Stimulated activated CD4-positive, alpha-beta T cell treated with anti-CD3 and anti-CD28 coated beads, Interleukin-4, amount 100 ng/mL, for 24 hours (primary cell): ENCODE measurements at regions not wholly inside any gene's neighbourhood (a gene's known extent, or its start where the extent isn't known, plus 50 kb on each side); places are given as distances from the start of the nearest gene placed in this dataset.

Experiments
- DNase-seq: peaks from one replicate; pipeline ENCODE4 v3.0.0-alpha.2; 2020

- no peak for DNase-seq
Observed at GRCh38 chr15:46567968-46568367, 933.1 kb downstream of the SQOR start.

DNA sequence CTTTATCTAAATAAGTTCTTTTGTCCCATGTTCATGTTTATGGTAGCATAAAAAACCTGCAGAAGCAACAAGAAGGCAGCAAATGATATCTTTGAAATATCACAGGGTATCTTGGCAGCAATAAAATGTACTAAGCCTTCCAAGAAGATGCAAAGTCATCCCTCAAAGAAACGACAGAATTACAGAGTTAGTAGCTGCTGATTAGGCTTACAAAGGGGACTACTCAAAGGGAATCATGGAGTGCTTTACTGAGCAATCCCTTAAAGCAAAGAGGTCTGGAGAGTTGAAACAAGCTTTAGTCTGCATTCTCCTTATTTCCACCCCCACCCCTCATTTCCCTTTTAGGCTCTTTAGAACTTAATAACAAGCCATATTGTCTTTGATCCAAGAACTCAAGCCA lies 935.0 kb downstream of the SQOR start:
- no peak for DNase-seq

- DNase-seq: no peak
Observed at GRCh38 chr15:46576646-46577395, 942.0 kb downstream of the SQOR start.

DNA sequence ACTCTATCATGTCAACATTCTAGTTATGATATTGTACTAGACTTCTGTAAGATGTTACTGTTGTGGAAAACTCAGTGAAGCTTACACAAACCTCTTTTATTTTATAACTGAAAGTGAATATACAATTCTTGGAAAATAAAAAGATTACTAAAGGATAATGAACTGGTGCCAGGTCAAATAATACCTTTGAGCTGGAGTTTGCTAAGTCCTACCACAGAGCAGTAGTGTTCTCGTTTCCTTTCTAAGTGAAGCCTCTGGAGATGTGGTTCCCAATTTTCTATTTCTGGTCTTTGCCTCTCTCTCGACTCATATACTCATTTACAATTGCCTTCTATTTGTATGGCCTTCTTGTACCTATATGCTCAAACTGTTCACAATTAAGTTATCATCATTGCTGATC lies 942.9 kb downstream of the SQOR start:
- no peak for DNase-seq

GRCh38 chr15:46580487-46580886 lies 945.7 kb downstream of the SQOR start:
- DNase-seq: no peak

GRCh38 chr15:46580924-46581323 lies 946.1 kb downstream of the SQOR start:
- no peak for DNase-seq

DNA sequence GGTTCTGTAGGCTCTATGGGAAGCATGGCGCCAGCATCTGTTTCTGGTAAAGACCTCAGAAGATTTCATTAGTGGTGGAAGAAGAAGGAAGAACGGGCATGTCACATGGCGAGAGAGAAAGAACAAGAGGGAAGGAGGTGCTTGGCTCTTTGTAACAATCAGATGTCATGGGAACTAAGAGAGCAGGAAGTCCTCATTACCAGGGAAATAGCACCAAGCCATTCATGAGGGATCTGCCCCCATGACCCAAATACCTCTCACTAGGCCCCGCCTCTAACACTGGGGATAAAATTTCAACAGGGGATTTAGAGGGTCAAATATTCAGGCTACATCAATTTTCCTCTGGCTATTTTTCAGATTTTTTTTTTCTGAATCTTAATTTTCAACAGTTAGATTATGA lies 954.3 kb downstream of the SQOR start:
- DNase-seq: no peak

DNA sequence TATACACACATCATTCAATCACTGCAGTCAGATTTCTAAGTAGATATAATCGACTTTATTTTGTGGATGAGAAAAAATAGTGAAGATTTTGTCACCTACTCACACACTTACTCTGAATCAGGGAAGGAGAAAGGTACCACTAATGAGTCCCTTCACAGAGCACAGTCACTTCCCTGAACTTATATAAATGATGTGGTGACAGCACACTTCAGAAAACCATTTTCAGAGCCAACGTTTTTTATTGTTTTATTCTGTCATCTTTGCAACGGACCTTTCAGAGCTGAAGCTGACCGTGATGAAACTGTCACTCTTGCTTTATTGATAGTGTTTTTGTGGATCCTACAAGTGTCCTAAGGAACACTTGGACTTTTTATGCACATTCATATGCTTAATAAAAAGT lies 956.6 kb downstream of the SQOR start:
- DNase-seq: no peak

DNA sequence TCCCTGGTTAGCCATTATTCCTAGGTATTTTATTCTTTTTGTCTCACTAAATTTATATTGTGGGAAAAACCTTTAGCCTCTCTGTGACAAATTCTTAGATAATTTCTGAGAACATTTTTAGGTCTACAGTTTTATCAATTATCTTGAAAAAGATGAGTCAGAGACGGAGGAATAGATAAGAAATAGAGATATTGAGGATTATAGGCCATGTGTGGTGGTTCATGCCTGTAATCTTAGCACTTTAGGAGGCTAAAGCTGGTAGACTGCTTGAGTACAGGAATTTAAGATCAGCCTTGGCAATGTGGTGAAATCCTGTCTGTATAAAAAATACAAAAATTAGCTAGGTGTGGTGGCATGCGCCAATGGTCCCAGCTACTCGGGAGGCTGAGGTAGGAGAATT lies 960.2 kb downstream of the SQOR start:
- no peak for DNase-seq

DNA sequence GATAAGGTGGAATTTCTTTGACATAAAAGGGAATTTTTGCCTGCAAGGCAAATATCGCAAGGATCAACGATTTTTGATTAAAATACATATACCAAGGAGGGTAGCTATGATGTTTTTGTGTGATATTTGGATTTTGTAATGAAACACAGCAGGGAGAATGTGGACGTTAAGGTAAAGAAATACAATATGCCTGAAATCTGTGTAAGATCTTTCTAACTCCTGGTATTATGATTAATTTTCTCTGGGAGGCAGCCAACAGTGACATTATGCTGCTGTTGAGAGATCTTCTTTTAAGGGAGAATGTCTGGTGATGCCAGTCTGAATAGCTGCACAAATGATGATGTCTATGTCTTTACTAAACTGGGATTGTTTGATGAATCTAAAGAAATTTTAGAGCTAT lies 972.2 kb downstream of the SQOR start:
- DNase-seq: no peak

DNA sequence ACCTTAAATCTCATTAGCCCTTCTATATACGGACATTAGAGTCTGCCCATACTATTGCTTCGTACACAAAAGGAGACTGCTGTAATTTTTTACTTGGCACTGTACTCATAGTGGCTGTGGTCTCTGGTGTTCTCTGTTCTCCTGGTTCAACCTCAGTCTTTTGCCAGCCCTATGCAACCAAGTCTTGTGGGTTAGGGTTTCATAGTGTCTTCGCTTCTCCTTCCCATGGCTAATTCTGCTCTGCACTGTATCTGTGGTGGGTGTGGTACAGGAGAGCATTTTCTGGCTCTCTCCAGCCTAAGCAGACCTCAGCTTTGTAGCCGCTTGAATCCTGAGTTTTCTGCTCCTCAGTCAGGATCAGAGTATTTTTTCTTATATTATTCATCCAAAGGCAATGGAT lies 981.2 kb downstream of the SQOR start:
- no peak for DNase-seq

- DNase-seq: no peak
Observed at GRCh38 chr15:46617507-46617906, 982.7 kb downstream of the SQOR start.

GRCh38 chr15:46618984-46619383 lies 984.2 kb downstream of the SQOR start:
- DNase-seq: no peak

- no peak for DNase-seq
Observed at GRCh38 chr15:46620392-46621013, 985.7 kb downstream of the SQOR start.

DNA sequence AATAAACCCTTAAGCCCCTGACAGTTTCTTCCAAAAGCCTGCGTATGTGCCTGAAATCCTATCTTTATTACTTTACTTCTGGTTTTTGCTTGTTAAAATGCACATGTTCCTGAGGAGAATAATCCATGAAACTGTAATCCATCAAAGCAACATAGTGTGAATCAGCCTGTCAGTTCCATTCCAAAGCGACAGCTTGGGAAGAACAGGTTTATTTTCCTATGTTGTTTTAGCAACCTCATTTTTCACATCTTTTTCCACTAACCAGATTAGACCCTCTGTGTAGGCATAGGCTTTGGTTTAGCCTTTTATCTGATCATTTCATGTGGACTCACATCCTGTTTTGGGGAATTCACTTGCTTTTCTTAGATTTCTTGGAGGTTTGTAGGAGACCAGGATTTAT lies 988.0 kb downstream of the SQOR start:
- DNase-seq: no peak

GRCh38 chr15:46636206-46636605 lies 1001.4 kb downstream of the SQOR start:
- DNase-seq: no peak

GRCh38 chr15:46644501-46645481 lies 1010.0 kb downstream of the SQOR start:
- DNase-seq: no peak

- DNase-seq: no peak
Observed at GRCh38 chr15:46646490-46646889, 1011.7 kb downstream of the SQOR start.

GRCh38 chr15:46647046-46647445 lies 1012.2 kb downstream of the SQOR start:
- DNase-seq: no peak

- no peak for DNase-seq
Observed at GRCh38 chr15:46652266-46652665, 1017.4 kb downstream of the SQOR start.

- no peak for DNase-seq
Observed at GRCh38 chr15:46654993-46655392, 1020.2 kb downstream of the SQOR start.

DNA sequence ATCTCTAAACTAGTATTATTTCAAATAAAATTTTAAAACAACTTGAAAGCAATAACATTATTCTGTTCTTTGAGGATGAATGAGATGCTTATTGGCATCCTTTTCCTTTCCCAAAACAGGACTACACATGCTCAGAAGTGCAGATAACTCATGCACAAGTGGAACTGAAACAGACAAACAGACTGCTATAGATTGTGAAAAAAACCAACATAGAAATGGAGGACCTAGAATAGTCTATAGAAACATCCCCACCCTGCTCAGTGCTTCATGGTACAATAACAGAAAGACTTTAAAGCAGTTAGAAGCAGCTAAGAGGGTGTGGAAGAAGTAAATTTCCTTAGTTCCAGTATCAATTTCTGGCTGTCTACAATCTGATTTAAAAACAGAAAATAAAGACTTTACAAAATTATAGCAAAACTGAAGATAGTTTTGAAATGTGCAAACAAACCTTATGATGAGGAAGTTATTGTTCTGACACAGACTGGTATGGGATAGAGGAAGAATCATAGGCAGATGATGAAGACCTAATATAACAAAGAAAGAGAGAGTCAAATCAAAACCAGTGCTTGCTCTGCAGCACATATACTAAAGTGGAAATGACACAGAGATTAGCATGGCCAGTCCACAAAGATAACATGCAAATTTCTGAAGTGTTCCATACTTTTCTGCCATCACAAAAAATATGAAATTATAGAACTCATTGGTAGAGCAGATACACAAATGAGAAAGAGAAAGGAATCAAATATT lies 1025.4 kb downstream of the SQOR start:
- no peak for DNase-seq

- DNase-seq: no peak
Observed at GRCh38 chr15:46670258-46670657, 1035.4 kb downstream of the SQOR start.
